Left ventricle myocardium inferior (tissue), 1 donor: ENCODE measurements at regions not wholly inside any gene's neighbourhood (a gene's known extent, or its start where the extent isn't known, plus 50 kb on each side); places are given as distances from the start of the nearest gene placed in this dataset.
"Not testable (repeated sequence)": the region's sequence is repeated elsewhere in the genome, so short reads cannot be mapped to it uniquely, and the experiment has no call there.

Experiments used
- DNase-seq: peaks from one replicate; pipeline ENCODE4 v3.0.0-alpha.2; 2020
- H3K27ac ChIP-seq: fragments of 200-600 bp; replicated peaks from 2 replicates; pipeline ENCODE4 v1.8.0; 2021
- H3K27me3 ChIP-seq: fragments of 200-600 bp; 2 replicates; pipeline ENCODE4 v1.8.0; 2021; ENCODE audit warnings: low read depth
- H3K36me3 ChIP-seq: fragments of 200-600 bp; 2 replicates; pipeline ENCODE4 v1.8.0; 2021
- H3K4me1 ChIP-seq: fragments of 200-600 bp; 2 replicates; pipeline ENCODE4 v1.8.0; 2021
- H3K4me3 ChIP-seq: fragments of 200-600 bp; 2 replicates; pipeline ENCODE4 v1.8.0; 2021; ENCODE audit warnings: mild to moderate bottlenecking, moderate library complexity
- H3K9me3 ChIP-seq: fragments of 200-600 bp; replicated peaks from 2 replicates; pipeline ENCODE4 v1.8.0; 2021
- CTCF ChIP-seq: fragments of 200-600 bp; IDR thresholded peaks from 2 replicates; pipeline ENCODE4 v1.8.0; 2021; ENCODE audit warnings: antibody characterized with exemption, mild to moderate bottlenecking, borderline replicate concordance
- intact Hi-C: fragments of 100-400 bp; cut with micrococcal nuclease; formaldehyde crosslinking; loops from one replicate; pipeline ENCODE4 v1.11.0; 2022
- donor health status: DM: no; HTN: yes; CAD: no; lungs with severe emphysema.

GRCh38 chr3:153921826-153922225 lies 199.4 kb upstream of the ARHGEF26 start:
- Histone ChIP-seq H3K36me3 (no peaks in the 10 kb centered on the region), H3K4me1 (no peaks in the 10 kb centered on the region), H3K9me3 (peaks cover 23% of the 10 kb centered on the region), H3K27me3 (no peaks in the 10 kb centered on the region), H3K27ac (no peak overlapping the region), H3K4me3 (no peak overlapping the region)
- no peak for DNase-seq
- TF ChIP-seq CTCF: no peak
- intact Hi-C loops: no loop called here

DNA sequence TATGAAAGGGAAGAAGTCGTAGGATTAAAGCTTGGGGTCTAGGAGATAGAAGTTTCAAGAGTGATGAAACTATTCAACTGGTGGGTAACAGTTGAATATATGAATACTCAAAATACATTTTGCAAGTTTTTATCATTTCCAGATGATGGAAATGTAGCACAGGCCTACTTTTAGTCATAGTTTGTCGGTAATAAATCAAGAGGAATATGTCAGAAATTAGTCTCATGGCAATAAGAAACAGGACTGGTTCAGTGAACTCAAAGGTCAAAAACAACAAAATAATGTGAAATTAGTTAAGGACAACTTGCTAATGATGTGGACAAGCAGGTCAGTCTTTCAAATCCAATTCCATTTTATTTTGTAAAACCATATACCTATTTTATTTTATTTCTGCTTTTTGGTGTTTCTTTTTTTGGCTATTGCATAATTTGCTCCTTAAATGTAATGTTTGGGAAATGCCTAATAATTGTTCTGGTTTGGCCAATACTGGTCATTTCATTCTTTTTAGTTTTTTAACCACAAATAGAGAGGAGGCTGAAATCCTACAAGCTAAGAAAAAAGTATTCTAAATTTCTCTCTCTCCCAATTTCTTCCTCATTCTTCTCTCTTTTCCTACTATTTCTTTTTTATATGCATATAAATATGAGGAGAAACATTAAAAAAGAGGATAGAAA lies 195.2 kb upstream of the ARHGEF26 start:
- intact Hi-C loops: no loop called here
- no peak for TF ChIP-seq CTCF

GRCh38 chr3:153927107-153927506 lies 194.1 kb upstream of the ARHGEF26 start:
- Histone ChIP-seq H3K27me3 (no peaks in the 10 kb centered on the region), H3K36me3 (no peaks in the 10 kb centered on the region), H3K4me3 (no peak overlapping the region), H3K27ac (no peak overlapping the region), H3K9me3 (no peaks in the 10 kb centered on the region), H3K4me1 (no peaks in the 10 kb centered on the region)
- intact Hi-C loops: no loop called here
- DNase-seq: no peak
- no peak for TF ChIP-seq CTCF

More for the DNA sequence above, 195.2 kb upstream of the ARHGEF26 start:
- DNase-seq: no peak
- Histone ChIP-seq H3K27me3 (no peaks in the 10 kb centered on the region), H3K27ac (no peak overlapping the region), H3K4me3 (no peak overlapping the region), H3K9me3 (no peaks in the 10 kb centered on the region), H3K36me3 (no peaks in the 10 kb centered on the region), H3K4me1 (no peaks in the 10 kb centered on the region)

DNA sequence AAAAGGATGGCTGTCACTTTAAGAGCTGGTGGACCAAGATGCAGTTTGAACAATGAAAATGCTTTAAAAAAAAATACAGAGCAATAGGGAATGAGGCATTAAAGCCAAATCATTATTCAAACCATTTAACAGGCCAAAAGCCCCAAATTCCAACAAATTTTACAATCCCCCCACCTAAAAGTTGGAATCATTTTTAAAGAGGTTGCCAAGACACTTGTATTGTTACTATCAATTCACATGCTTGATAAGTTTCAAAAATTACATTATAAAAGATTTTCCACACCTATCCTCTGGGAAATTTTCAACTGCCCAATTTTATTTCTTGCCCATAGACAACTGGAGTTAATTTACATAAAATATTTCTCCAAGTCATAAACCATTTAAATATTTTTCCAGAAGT lies 192.3 kb upstream of the ARHGEF26 start:
- Histone ChIP-seq H3K27ac (no peak overlapping the region), H3K9me3 (no peaks in the 10 kb centered on the region), H3K27me3 (no peaks in the 10 kb centered on the region), H3K36me3 (no peaks in the 10 kb centered on the region), H3K4me1 (no peaks in the 10 kb centered on the region), H3K4me3 (no peak overlapping the region)
- no peak for TF ChIP-seq CTCF
- no peak for DNase-seq
- intact Hi-C loops: no loop called here

- H3K27ac ChIP-seq, intact Hi-C loops, H3K4me3 ChIP-seq, DNase-seq, H3K36me3 ChIP-seq, H3K9me3 ChIP-seq, H3K27me3 ChIP-seq, H3K4me1 ChIP-seq: not testable (repeated sequence)
Observed at GRCh38 chr3:153933481-153933880, 187.7 kb upstream of the ARHGEF26 start.

- H3K27ac ChIP-seq: no peak overlapping the region
- intact Hi-C loops: no loop called here
- no peaks in the 10 kb centered on the region for H3K4me1 ChIP-seq
- H3K4me3 ChIP-seq: no peak overlapping the region
- no peak for DNase-seq
- peaks cover 23% of the 10 kb centered on the region for H3K9me3 ChIP-seq
- no peaks in the 10 kb centered on the region for H3K36me3 ChIP-seq
- H3K27me3 ChIP-seq: no peaks in the 10 kb centered on the region
- TF ChIP-seq CTCF: no peak
Observed at GRCh38 chr3:153944084-153944483, 177.1 kb upstream of the ARHGEF26 start.
